ENCODE measurements at regions not wholly inside any gene's neighbourhood (a gene's known extent, or its start where the extent isn't known, plus 50 kb on each side); places are given as distances from the start of the nearest gene placed in this dataset.
"Not testable (repeated sequence)": the region's sequence is repeated elsewhere in the genome, so short reads cannot be mapped to it uniquely, and the experiment has no call there.

DNA sequence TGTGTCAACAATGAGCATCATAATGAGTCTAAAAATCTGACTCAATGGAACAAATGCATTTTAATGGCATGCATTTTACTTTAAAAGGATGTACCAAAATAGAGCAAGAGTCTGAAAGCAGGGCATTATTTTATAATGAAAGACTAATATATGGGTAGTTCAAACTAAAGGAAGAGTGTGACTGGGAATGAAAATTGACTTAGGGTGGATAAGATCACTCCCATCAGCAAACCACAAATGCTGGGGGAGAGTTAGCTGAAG is 114.7 kb downstream of the SOX4 start:
- no peak for DNase-seq (ENCODE audit: extremely low read depth in 1 of 2, low read depth in 1 of 2)

DNA sequence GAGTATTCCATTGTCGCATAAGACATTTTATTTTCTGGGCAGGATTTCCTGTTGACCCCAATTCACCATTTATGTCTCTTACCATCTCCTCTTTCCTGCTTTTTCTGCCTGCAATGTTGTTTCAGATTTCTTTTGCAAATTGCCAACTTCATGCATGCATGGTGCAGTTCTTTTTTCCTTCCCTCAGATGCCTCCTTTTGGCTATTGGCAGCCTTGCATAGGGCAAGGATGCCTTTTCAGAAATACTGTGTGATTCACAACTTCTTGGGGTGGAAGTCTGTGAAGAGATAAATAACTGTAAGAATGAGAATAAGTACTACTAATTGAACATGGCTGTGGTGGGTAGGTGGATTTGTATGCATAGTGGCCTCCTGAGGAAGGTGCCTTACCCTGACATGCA is 116.7 kb downstream of the SOX4 start:
- no peak for DNase-seq (ENCODE audit: extremely low read depth in 1 of 2, low read depth in 1 of 2)

DNA sequence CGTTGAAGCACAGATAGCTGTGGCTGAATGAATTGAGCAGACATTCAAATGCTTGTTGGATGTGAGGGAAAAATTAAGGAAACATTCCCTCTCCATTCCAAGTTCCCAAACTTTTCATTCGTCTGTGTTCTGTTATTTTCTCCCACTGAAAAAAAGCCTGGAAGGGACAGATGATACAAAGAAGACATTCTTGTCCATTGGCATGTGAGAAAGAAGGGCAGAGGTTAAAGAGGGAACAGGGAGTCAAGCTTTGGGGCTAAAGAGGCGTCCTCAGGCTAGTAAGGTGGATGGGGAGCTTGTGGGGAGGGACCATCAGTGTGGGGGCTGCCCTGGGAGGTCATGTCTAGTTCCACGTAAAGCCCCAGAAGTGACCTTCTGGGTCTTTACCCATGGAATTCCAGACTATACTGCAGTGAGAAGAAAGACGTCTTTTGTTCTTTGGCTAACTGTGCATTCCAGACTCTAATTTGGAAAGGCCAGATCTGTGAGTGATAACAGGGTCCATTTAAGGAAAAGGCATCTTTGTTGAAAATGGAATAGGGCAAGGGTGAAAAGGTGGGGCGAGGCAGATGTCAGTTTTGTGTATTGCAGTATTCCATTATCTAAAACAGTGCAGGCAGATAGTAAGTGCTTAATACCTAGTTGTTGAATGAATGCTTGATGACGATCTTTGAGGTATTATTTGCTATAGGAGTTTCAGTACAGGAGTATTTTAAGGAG is 117.5 kb downstream of the SOX4 start:
- DNase-seq (ENCODE audit: extremely low read depth in 1 of 2, low read depth in 1 of 2) = no peak

DNA sequence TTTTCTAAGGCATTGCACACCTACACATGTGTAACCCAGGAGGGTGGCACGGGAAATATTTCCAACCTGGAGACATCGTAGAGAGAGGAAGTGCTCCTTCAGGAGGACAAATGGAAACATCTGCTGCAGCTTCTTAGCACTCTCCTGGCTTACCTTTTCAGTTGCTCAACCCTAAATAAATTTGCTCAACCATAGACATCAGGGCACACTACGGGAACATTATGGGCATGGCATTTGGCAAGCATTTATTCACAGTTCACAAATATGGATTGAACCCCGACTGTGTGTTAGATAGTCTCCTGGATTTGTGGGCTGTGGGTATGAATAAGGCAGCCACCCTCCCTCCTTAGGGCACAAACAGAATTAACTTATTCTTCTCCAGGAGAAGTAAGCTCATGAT is 118.7 kb downstream of the SOX4 start:
- no peak for DNase-seq (ENCODE audit: extremely low read depth in 1 of 2, low read depth in 1 of 2)

DNA sequence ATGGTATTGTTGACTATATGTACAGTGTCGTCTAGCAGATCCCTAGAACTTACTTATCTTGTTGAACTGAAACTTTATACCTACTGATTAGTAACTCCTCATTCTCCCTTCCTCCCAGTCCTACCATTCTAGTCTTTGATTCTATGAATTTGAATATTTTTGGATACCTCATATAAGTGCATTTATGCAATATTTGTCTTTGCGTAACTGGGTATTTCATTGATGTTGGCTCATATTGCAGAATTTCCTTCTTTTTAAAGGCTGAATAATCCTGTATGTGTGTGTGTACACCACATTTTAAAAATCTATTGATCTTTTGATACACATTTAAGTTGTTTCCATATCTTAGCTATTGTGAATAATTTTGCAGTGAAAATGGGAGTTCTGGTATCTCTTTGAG is 119.9 kb downstream of the SOX4 start:
- DNase-seq (ENCODE audit: extremely low read depth in 1 of 2, low read depth in 1 of 2) = no peak

DNA sequence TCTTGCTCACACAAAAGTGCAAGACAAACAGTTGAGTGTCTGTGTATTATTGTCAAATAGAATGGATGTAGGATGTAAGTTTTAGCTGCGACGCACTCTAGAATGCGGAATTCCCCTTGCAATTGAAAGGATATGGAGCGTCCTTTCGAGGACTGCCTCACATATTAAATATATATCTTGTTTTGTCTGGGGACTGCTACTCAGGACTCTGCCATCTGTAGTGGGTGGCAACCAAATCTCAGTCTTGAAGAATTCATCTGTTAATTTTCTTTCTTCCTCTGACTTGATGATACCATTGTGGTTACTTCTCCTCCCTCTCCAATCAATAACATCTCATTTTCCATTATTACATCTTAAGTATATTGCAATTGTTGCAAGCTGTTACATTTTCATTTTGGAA is 121.6 kb downstream of the SOX4 start:
- DNase-seq (ENCODE audit: extremely low read depth in 1 of 2, low read depth in 1 of 2) = no peak

DNA sequence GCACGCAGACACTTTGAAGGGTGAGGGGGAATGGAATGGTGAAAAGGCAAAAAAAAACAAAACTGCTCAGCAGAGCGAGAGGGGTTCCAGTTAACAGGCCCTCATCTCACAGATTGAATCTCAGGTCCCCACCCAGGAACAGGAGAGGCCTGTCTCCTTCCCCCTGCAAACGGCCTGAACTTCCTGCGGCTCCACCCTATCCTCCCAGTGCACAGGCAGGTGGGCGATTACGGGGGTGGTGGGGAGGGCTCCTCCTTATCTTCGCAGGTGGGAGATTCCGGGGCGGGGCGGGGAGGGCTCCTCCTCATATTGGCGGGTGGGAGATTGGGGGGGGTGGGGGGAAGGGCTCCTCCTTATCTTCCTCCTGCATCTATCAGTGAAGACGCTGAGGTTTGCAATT is 129.0 kb downstream of the SOX4 start:
- DNase-seq (ENCODE audit: extremely low read depth in 1 of 2, low read depth in 1 of 2) = no peak

DNA sequence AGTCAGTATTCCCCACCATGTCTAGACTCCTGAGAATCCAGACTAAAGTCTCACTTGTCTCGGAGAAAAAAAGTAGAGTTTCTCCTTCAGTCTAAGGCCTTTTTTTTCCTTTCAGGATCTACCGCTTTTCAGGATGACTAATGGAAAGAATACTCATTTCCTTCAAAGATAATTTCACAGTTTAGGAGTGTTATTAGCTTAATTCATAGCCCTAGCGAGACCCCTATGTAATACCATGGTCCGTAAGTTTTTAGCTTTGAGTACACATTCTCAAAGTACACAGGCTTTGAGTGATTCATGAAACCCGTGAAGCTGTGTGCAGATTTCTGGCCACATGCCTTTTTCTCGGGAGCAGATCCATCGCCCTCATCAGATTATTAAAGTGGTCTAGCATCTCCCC is 133.1 kb downstream of the SOX4 start:
- no peak for DNase-seq (ENCODE audit: extremely low read depth in 1 of 2, low read depth in 1 of 2)

DNA sequence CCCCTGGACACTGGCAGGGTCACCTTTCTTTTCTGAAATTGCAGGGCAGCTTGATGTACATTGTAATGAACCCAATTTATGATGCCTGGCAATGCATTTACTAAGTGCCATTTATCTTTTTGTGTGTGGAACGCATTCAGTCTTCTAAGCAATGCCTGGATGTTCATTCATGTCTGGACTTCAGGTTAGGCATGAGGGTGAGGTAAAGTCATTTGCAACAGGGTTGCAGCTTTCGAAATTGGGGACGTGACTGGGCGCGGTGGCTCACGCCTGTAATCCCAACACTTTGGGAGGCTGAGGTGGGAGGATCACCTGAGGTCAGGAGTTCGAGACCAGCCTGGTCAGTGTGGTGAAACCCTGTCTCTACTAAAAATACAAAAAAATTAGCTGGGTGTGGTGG is 134.6 kb downstream of the SOX4 start:
- DNase-seq (ENCODE audit: extremely low read depth in 1 of 2, low read depth in 1 of 2) = no peak

DNA sequence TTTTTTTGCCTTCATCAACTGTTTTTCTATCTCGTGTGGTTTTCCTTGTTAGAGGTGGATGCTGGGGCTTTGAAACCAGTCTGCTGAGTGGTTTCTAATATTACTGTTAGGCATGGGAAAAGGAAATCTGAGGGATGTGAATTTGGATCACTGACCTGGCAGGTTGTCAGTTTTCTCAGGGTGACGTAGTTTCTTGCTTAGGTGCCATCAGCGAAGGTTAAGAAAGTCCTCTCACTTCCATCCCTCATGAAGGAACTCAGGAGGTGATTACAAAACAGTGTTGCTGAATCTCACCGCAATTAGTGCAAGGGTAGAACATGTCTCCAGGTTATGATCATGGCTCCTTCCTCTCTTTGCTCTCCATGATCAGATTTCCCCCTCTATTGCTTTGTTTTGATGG is 135.9 kb downstream of the SOX4 start:
- no peak for DNase-seq (ENCODE audit: extremely low read depth in 1 of 2, low read depth in 1 of 2)

DNA sequence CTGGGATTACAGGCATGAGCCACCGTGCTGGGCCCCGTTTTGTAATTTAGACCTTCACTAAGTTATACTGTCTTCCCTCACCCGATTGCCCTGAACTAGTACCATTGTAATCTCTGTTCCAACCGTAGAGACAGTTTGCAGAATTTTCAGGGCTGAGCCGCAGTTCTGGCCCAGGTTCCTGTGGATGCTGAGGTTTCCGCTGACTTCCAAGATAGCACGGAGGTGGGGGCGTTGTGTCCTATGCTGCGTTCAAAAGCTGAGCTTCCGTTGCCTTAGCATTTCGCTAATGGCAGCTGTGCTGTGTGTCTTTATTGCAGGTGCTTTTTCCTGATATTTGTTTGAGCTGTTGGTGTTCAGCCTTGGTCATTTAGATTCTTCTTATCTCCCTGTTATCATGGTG is 137.0 kb downstream of the SOX4 start:
- no peak for DNase-seq (ENCODE audit: extremely low read depth in 1 of 2, low read depth in 1 of 2)

DNA sequence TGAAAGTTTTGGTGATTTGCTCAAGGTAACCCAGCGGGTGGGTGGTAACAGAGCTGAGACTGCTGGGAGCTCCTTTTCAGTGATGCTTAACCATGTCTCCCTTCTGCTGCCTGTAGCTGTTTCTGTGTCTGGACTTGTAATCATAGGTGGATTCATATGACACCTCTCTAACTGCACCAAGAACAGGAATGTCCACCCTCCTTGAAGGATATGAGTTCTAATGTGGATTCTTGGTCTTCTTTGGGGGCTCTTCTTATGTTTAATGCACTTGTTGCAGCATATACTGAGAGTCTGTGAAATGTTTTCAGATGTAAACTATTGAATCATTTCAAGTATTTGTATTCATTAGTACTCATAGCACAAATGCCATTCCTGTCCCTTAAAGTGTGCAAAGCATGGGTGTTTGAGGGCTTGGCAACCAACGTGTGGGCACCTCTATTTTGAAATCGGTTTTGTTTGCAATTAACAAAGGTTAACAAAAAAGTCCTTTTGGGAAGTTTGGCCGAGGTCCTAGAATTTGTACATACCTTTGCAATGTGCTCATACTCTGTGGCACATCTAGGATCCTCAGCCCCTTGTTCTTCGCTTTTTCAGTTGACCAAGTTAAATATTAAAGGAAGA is 138.0 kb downstream of the SOX4 start:
- DNase-seq (ENCODE audit: extremely low read depth in 1 of 2, low read depth in 1 of 2) = no peak

DNA sequence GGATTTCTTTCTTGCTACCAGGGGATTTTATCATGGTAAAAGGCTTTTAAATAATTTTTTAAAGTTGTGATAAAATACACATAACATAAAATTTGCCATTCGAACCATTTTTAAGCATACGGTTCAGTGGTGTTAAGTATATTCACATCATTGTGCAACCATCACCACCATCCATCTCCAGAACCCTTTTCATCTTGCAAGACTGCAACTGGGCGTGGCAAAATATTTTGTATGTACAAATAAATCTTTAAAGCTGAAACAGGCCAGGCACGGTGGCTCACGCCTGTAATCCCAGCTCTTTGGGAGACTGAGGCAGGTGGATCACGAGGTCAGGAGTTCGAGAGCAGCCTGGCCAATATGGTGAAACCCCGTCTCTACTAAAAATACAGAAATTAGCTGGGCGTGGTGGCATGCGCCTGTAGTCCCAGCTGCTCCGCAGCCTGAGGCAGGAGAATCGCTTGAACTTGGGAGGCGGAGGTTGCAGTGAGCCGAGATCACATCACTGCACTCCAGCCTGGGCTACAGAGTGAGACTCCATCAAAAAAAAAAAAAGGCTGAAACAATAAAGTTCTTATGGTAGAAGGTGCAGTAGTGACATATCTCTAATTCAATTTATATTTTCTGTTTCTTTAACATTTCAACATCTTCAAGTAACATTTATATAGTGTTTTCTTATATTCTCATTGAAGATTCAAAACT is 138.6 kb downstream of the SOX4 start:
- DNase-seq (ENCODE audit: extremely low read depth in 1 of 2, low read depth in 1 of 2) = not testable (repeated sequence)

DNA sequence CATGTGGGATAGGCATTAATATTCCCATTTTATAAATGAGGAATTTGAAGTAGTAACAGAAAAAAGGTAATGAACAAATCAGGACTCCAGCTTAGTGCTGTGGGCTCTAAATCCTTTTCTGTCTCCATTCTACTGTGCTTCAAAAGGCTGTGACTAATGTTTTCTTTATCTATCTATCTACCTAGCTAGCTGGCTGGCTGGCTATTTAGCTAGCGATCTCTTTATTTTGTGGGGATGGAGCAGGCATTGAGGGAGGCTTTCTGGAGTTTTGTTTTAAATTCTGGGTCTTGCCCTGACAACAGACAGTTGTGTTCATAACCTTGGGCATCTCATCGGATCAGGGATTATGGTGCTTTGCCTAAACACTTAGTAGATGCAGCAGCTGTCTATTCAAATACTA is 139.2 kb downstream of the SOX4 start:
- DNase-seq (ENCODE audit: extremely low read depth in 1 of 2, low read depth in 1 of 2) = no peak

DNA sequence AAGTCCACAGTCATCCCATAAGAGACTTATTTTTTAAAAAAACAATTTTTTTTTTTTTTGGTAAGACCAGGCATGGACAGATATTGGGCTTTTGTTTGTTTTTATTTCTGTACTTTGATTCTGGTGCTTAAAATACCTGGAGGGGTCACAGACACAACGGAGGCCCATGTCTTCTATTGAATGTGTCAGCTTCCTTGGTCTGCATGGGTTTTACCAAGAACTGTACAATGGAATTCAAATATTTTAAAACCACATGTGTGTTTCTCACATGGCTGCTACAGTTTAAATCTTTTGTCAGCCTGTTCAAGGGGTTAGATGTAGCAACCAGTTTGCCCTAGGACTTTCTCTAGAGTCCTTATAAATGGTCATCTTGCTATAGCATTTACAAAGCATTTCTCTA is 139.8 kb downstream of the SOX4 start:
- no peak for DNase-seq (ENCODE audit: extremely low read depth in 1 of 2, low read depth in 1 of 2)

DNA sequence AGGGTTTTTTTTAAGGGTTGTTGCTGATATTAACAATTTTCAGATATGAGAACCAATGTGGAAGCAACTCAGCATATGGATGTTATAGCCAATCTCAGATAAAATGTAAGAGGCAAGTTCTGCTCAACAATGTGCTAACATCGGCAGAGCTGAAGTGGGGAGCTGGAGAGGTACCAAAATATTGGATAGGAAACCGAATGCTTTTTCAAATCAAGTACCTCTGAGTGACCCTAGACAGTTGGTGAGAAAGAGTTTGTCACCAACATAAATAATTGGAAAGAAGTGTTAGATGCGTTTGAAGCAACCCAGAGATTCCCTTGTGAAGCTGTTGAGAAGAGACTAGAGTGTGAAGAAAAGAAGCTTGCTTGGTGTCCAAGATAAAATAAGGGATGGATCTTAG is 140.7 kb downstream of the SOX4 start:
- DNase-seq (ENCODE audit: extremely low read depth in 1 of 2, low read depth in 1 of 2) = no peak

DNA sequence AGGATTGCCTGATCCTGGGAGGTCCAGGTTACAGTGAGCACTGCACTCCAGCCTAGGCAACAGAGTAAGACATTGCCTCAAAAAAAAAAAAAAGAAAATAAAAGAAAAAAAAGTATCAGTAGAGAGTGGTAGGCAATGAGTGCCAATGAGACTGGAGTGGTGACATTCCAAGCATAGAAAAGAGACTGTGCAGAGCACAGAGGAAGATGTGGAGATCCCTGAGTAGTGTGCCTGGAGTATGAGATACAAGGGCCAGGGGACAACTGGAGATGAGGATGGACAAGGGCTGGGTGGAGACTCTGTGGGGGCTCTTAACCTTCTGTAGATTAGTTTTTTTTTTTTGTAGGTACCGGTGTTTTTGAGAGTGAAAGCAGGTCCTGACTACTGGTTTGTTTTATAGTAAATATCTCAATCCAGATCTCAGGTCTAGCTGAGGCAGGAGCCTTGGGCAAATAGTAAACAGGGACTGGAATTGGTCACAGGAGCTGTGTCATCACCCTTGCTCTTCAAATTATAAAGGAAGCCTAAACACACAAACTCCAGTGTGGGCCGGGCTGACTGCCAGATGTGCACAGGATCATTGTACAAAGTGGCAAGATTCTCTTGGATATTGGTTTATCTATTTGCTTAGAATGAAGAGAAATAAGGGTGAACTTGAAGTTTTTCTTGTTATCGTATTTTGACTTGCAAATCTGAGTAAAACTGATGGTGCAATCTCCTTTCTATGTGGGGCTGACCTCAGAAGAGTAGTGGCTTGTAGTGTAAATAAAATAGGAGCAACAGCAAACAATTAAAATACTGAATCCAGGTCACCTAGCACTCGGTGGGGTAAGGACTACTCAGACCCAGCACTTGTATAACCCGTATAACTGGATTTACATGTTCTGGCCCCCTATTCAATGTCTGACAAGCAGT is 144.9 kb downstream of the SOX4 start:
- no peak for DNase-seq (ENCODE audit: extremely low read depth in 1 of 2, low read depth in 1 of 2)

DNA sequence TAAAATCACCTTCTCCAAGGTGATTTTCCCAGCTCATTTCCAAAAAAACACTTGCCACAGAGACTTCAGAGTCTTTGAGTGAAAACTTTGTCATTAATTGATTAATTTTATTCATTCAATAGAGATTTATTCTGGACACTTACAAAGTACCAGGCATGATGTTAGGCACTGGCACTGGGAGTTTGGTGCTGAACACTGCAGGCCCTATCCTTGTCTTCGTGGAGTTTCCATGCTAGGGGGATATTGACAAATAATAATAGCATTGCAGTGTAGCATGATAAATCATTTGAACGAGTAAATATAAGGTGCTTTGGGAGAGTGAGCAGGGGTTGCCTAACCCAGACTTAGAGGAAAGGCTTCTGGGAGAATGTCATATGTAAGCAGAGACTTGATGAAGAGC is 145.7 kb downstream of the SOX4 start:
- DNase-seq (ENCODE audit: extremely low read depth in 1 of 2, low read depth in 1 of 2) = no peak

DNA sequence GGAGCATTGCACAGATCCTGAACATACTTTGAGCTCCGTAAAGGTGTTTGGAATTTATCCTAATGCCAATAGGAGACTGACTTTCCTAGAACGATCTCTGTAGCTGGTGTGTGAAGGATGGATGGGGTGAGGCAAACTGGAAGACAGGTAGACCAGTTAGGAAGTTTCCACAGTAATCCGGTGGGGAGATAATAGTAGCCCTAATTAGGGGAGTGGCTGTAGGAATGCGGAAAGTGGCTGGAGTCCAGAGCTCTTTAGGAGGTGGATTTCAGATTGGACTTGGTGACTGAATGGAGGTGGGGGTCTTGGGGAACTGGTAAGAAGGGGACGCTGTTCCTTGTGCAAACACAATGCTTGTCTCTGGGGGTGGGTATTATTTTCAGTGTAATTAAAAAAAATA is 146.3 kb downstream of the SOX4 start:
- no peak for DNase-seq (ENCODE audit: extremely low read depth in 1 of 2, low read depth in 1 of 2)

DNA sequence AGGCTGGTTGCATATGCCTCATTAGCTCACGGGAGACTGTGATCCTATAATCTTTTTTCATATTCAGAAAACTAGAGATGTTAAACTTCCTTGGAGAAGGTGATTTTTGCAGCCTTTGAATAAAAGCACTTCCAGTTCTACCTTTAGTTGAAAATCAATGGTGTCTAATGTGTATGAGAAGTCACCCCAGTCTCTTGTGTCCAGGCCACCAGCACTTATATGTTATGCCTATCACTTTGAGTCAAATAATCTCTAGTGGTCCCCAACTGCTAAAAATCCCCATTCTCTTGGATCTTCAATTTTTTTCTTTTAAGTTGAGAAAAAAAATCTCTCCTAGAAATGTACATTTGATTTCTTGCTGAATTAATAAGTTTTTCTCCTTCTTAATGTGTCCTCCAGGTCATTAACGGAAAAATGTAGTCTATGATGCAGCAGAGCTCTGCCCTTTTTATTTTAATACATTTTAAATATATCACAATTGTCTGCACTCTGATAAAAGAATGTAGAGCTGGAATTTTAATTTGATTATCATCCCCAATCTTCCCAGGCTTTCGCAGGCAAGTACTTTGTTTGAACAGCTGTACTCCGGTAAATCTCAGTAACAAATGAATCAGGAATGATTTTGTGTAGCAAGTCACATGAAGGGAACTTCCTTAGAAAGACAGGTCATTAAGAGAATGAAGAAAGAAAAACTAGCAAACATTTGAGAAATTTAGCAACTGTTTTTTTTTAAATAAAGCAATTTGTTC is 147.0 kb downstream of the SOX4 start:
- DNase-seq (ENCODE audit: extremely low read depth in 1 of 2, low read depth in 1 of 2) = no peak

Measured in stimulated activated CD8-positive, alpha-beta memory T cell treated with anti-CD3 and anti-CD28 coated beads, Interleukin-7, amount 100 ng/mL, for 48 hours (primary cell).